ENCODE measurements at regions not wholly inside any gene's neighbourhood (a gene's known extent, or its start where the extent isn't known, plus 50 kb on each side); places are given as distances from the start of the nearest gene placed in this dataset.

- Histone ChIP-seq H3K4me2 (no peak overlapping the region), H3K4me3 (no peak overlapping the region), H3K36me3 (ENCODE audit: insufficient read depth) (peaks cover 4% of the 10 kb centered on the region; the same call in 1 of the 2 replicates), H2AFZ (no peak overlapping the region), H3K79me2 (replicated peaks; ENCODE audit: insufficient read depth) (no peaks in the 10 kb centered on the region), H3K27me3 (ENCODE audit: insufficient read depth) (no peaks in the 10 kb centered on the region), H3K27ac (ENCODE audit: low read depth) (no peak overlapping the region), H3K4me1 (ENCODE audit: insufficient read depth) (no peaks in the 10 kb centered on the region), H3K9me2 (ENCODE audit: insufficient read depth) (no peaks in the 10 kb centered on the region), H4K20me1 (replicated peaks; ENCODE audit: insufficient read depth) (no peaks in the 10 kb centered on the region), H3F3A (replicated peaks; ENCODE audit: low read depth) (no peaks in the 10 kb centered on the region)
- H3K27me3 Mint-ChIP-seq (ENCODE audit: insufficient read depth, low read depth, poor library complexity): no peaks in the 10 kb centered on the region
- H3K4me1 Mint-ChIP-seq: no peaks in the 10 kb centered on the region
- H3K9me3 Mint-ChIP-seq: peaks cover 72% of the 10 kb centered on the region
- no peak overlapping the region for H3K27ac Mint-ChIP-seq
- no peak overlapping the region for H3K4me3 Mint-ChIP-seq
- DNase-seq (ENCODE audit: low spot score) (no peak), ATAC-seq (no peak)
- peaks cover 15% of the 10 kb centered on the region; the same call in 2 of the 3 replicates for H3K36me3 Mint-ChIP-seq (ENCODE audit: low read depth)
- TF ChIP-seq CREB1 (CRISPR knock-in tag; IDR thresholded peaks at IDR 0.05; ENCODE audit: low read depth): no peak
- no peak for TF ChIP-seq NANOG (IDR thresholded peaks at IDR 0.05; ENCODE audit: borderline replicate concordance)
- no peak for TF ChIP-seq REST (IDR thresholded peaks at IDR 0.05; ENCODE audit: unreplicated experiment)
- TF ChIP-seq ZNF462 (CRISPR knock-in tag; IDR thresholded peaks at IDR 0.05): no peak
- no peak for TF ChIP-seq POLR2AphosphoS5 (IDR thresholded peaks at IDR 0.05; ENCODE audit: low read depth)
- TF ChIP-seq ZNF331 (CRISPR knock-in tag; IDR thresholded peaks at IDR 0.05; ENCODE audit: low read depth): no peak
- no peak for TF ChIP-seq EZH2phosphoT487 (IDR thresholded peaks at IDR 0.05; ENCODE audit: unreplicated experiment)
- no peak for TF ChIP-seq CTCF (conservative IDR thresholded peaks at IDR 0.05; ENCODE audit: low read depth in 2 of 2)
- no peak for TF ChIP-seq ETS1 (IDR thresholded peaks at IDR 0.05)
- TF ChIP-seq JUNB (IDR thresholded peaks at IDR 0.05; ENCODE audit: unreplicated experiment): no peak
- no peak for TF ChIP-seq STAT1 (IDR thresholded peaks at IDR 0.05; ENCODE audit: unreplicated experiment)
- TF ChIP-seq EZH2 (IDR thresholded peaks at IDR 0.05; ENCODE audit: low read depth, unreplicated experiment): no peak
- no peak for TF ChIP-seq ZNF114 (CRISPR knock-in tag; IDR thresholded peaks at IDR 0.05)
Observed at GRCh38 chr20:55626716-55627115, 378.6 kb downstream of the CBLN4 start.

Data from GM23338 (cell line).